GM21423 (cell line): ENCODE measurements at regions not wholly inside any gene's neighbourhood (a gene's known extent, or its start where the extent isn't known, plus 50 kb on each side); places are given as distances from the start of the nearest gene placed in this dataset.

Experiments used
- ATAC-seq: cut with Tn5 transposase; IDR thresholded peaks from one replicate; pipeline ENCODE4 v1.9.1; 2021; ENCODE audit warnings: mild to moderate bottlenecking, moderate library complexity; ENCODE audit not compliant: unreplicated experiment

DNA sequence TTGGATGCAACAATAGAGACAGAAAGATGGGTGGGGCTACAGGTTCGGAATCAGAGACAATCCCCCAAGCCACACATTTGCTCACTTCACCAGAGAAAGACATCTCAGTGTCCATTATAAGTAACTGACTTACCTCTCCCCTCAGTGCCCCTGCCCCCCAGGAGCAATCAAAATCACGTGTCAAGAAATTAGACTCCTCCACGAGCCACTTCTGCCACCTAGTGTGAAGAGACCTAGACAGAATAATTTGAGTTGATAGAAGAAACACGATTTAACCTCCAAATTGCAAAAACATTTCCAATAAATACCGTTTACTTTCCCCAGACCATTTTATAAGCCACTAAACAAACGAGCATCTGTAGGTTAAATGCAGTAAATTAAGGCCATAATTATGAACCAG, 123.2 kb downstream of the SLC30A10 start:
- no peak for ATAC-seq

DNA sequence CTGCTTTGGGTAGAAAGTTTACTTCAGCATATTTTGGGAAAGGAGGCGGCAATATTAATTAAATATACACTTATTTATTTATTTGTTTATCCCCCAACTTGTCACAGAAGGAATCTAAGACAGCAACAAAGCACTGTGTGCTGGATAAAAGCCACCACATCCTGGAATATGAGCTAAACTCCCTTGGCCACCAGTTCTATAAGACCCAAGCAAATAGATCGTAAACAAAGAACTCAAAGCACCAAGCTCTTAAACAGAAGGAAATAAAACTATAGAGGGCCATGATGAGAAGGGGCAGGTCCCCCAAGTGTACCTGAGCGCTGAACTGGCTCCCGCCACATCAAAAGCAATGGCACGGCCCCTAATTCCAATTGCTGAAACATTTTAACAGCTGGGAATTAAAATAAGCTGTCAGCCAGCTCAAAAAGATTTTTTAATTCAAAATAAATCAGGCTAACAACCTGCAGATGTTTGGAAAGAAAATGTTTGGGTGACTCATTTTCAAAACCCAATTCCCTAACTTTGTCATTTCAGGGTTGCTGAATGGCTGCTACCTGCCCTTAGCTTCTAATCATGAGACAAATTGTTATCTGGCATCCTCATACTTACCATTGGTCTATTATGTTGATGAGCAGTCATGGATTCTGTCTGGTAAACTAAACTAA, 127.1 kb downstream of the SLC30A10 start:
- no peak for ATAC-seq

- ATAC-seq, result peak; percentile 39
These were observed 129.9 kb downstream of the SLC30A10 start for GRCh38 chr1:219798283-219799030.

- no peak for ATAC-seq
These were observed 130.7 kb downstream of the SLC30A10 start for GRCh38 chr1:219797683-219798082.

- ATAC-seq, result no peak
These were observed 131.3 kb downstream of the SLC30A10 start for GRCh38 chr1:219797009-219797408.

DNA sequence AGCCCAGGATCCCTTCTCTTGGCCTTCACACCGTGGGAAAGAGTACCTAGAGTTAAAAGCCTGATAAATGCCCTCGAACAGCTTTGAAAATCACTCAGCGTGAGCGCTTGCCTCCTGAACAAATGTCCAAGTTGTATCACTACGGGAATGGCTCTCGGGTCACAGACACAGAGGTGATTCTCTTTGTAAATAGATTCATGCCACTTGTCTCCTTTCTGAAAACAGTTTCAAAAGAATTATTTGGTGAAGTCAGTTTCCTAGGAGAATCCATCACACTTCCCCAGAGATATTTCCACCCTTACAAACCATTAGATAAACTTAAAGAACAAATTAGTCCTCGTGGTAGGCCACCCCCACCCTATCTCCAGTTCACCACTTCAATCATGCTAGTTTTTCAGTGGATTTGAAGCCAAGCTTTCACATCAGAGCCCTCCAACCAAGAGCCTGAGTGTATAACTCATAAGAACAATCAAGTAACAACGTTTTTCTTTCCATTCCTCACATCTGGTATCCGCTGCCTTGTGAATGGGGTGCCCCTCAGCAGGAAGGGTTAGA, 132.9 kb downstream of the SLC30A10 start:
- ATAC-seq, result no peak

DNA sequence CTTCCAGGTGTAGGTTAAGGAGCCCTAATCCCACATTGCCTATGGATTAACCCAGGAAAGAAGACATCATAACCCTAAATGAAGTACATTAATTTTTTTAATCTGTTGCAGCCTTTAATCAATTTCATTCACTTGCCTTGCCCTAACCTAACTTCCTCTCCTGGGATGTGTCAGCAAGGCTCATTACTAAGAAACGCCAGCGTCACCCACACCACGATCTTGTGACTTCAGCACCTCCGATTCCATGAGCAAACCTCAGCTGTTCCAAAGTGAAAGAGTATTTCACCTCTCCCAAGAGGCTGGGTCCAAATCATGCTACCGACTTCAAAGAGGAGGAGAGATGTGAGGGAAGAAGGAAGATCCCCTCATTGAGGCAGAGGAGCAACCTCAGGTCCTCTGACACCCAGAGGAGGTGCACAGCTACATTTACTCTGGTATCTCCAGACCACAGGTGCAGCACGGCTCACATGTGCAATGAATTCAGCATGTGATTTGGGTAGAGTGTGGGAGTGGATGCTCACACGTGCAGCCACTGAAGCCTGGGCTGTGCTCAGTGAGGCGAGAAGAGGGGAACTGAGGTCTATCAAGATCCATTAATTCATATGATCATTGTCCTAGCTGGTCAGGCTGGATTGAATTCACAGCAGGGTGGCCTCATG, 134.1 kb downstream of the SLC30A10 start:
- ATAC-seq, result peak; percentile 51

GRCh38 chr1:219792337-219793021, 135.9 kb downstream of the SLC30A10 start:
- no peak for ATAC-seq

- no peak for ATAC-seq
These were observed 136.6 kb downstream of the SLC30A10 start for GRCh38 chr1:219791766-219792165.

DNA sequence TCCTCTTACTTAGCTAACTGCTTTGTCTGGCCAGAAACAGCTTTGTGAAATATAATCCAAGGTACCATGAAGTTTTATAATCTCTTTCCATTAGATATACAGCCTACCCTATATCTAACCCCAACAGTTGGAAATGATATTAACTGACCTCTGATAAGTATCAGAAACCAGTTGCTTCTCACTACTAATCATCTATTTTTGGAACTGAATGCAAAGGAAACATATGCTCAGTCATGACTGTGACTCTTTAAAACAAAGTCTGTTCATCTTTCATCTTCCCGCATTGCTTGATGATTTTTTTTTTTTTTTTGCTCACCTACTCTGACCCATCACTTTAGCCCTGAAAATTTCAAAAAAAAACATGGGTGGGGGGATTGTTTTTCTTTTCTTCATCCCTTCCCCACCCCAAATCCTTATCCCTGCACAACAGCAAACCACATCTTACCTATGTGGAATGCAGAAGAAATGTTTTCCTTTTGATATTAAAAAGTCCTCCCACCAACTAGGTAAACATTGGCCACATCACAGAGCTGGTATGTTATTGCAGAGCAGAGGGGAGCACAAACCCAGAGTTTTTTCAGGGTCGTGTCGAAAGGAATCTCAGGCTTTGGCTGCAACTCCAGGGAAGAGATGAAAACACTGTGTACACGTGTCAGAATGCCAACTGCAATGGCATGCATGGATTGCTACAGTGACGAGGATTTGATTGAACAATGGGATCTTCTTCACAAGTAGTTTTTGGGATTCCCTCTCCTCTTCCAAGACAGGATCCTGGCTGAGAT, 137.3 kb downstream of the SLC30A10 start:
- no peak for ATAC-seq

DNA sequence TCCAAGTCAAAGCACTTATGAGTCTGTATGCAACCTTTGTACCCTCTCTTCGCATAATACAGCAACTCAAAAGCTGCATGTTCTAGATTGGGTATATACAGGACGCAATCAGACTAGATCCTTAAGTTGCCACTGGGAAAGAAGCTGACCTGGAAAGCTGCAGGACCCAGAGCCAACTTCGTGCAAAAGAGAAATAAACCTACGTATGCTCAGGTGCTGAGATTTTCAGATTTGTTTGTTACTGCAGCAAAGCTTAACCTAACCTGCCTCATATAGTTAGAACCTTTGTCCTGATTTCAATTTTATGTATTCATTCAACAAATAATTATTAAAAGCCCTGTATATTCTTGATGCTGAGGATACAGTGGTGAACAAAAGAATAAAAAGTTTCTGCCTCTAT, 139.7 kb downstream of the SLC30A10 start:
- ATAC-seq, result no peak

DNA sequence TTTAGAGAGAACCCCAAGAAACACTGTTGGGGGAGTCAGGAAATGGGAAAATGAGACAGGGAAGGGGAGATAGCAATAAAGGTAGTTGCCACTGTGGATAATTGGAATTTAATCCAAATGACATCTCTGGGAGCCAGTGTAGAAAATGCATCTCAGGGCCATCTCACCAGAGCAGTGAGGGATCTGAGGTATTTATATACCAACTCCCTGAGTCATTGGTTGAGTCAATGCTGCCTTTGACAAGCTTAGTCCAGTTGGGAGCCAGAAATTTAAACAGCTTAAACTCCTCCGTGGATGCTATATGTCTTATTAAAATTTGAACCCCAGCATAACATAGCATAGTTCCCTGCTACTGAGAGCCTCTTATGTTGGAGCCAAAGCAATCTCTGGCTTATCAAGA, 140.3 kb downstream of the SLC30A10 start:
- no peak for ATAC-seq

GRCh38 chr1:219784660-219785381, 143.5 kb downstream of the SLC30A10 start:
- ATAC-seq, result no peak

- ATAC-seq, result no peak
These were observed 144.6 kb downstream of the SLC30A10 start for GRCh38 chr1:219783605-219784235.

GRCh38 chr1:219782929-219783328, 145.4 kb downstream of the SLC30A10 start:
- ATAC-seq, result no peak

GRCh38 chr1:219782311-219782710, 146.0 kb downstream of the SLC30A10 start:
- no peak for ATAC-seq

DNA sequence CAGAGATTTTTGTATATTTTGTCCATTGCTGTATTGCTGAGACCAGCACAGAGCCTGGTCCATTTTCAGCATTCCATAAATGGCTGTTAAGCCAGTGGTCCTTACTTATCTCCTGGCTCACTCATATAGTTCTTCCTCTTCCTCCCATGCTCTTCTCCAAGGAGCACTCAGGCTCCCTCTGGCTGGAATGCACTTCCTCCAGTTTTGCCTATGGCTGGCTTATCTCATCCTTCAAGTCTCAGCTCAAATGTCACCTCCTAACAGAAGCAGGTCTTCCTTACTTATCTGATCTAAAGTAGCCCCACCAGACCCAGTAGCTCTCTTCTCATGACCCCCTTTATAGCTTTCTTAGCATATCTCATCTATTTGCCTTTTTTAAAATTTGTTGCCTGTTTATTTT, 146.9 kb downstream of the SLC30A10 start:
- ATAC-seq, result no peak

DNA sequence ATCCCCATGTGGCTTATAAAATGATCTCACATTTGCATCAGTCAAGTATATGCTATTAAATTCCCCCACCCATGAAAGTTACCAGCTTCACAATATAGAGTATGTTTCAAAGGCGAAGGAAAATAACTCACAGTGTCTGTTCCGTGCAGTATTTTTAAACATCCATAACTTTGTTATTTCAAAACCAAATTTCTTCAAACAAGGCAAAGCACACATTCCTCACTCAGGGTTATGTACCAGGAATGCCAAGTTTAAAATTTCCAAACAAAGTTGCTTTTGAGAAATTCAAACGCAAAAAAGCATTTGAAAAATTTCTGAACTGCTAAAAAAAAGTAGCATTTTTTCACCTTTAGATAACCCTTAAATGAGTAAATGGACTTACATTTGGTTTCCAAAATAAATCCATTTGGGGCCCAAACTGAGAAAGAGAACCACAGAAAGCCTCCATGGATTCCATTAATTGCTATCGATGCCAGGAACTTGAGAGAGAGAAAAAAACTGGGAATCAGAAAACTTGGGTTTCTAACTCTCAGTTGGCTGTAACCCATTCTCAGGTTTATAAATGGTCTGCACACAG, 149.5 kb downstream of the SLC30A10 start:
- ATAC-seq, result no peak

GRCh38 chr1:219778110-219778509, 150.2 kb downstream of the SLC30A10 start:
- ATAC-seq, result no peak
